PC-9 (cell line): ENCODE measurements at regions not wholly inside any gene's neighbourhood (a gene's known extent, or its start where the extent isn't known, plus 50 kb on each side); places are given as distances from the start of the nearest gene placed in this dataset.

Source experiments
- BruUV-seq: library from RNA; stranded (reverse); fragments of 400-500 nt; replicated peaks from 2 replicates; lab custom pipeline; 2021; lab: Mats Ljungman, UMichigan
- CTCF ChIA-PET: fragments of 300-600 bp; sonication (Branson Sonifier 250); formaldehyde crosslinking; loops from one replicate; lab custom pipeline; 2022; ENCODE audit warnings: antibody characterized with exemption; lab: Charles Lee
- POLR2A ChIA-PET: fragments of 300-600 bp; sonication (Branson Sonifier 250); formaldehyde crosslinking; loops from one replicate; lab custom pipeline; 2022; ENCODE audit warnings: antibody characterized with exemption; ENCODE audit not compliant: unreplicated experiment; lab: Charles Lee
- DNase-seq, 2 experiments: peaks; one replicate each; pipeline versions ENCODE4 v3.0.0 to v3.0.0-alpha.2; 2015 to 2022; ENCODE audit warnings: mixed read lengths in 1 of 2
- H2AFZ ChIP-seq: fragments of 200-600 bp; sonication (generic); 2 replicates; pipeline ENCODE4 v1.8.1; 2017; ENCODE audit warnings: antibody characterized with exemption
- H3F3A ChIP-seq: fragments of 200-600 bp; sonication (generic); 2 replicates; pipeline ENCODE4 v1.8.1; 2017; ENCODE audit warnings: antibody characterized with exemption, mild to moderate bottlenecking, low read depth; ENCODE audit not compliant: insufficient read depth
- H3K27ac ChIP-seq: fragments of 200-600 bp; sonication (generic); 2 replicates; pipeline ENCODE4 v1.6.1; 2016; ENCODE audit warnings: mixed run types
- H3K27me3 ChIP-seq: fragments of 200-600 bp; sonication (generic); 2 replicates; pipeline ENCODE4 v1.6.1; 2016; ENCODE audit warnings: low read depth, mixed run types; ENCODE audit not compliant: insufficient read depth
- H3K36me3 ChIP-seq: fragments of 200-600 bp; sonication (generic); 2 replicates; pipeline ENCODE4 v1.6.1; 2016; ENCODE audit warnings: low read depth, mixed run types
- H3K4me1 ChIP-seq: fragments of 200-600 bp; sonication (generic); replicated peaks from 2 replicates; pipeline ENCODE4 v1.6.1; 2016; ENCODE audit warnings: mixed run types; ENCODE audit not compliant: insufficient read depth
- H3K4me2 ChIP-seq: fragments of 200-600 bp; sonication (generic); 2 replicates; pipeline ENCODE4 v1.6.1; 2017; ENCODE audit warnings: mixed run types
- H3K4me3 ChIP-seq: fragments of 200-600 bp; sonication (generic); 2 replicates; pipeline ENCODE4 v1.6.1; 2016; ENCODE audit warnings: mixed run types
- H3K79me2 ChIP-seq: fragments of 200-600 bp; sonication (generic); 2 replicates; pipeline ENCODE4 v1.6.1; 2017; ENCODE audit warnings: low read depth, mixed run types
- H3K9me2 ChIP-seq: fragments of 200-600 bp; sonication (generic); 2 replicates; pipeline ENCODE4 v1.8.1; 2017; ENCODE audit warnings: mild to moderate bottlenecking; ENCODE audit not compliant: insufficient read depth
- H3K9me3 ChIP-seq: fragments of 200-600 bp; sonication (generic); 2 replicates; pipeline ENCODE4 v1.8.1; 2016; ENCODE audit warnings: low read depth; ENCODE audit not compliant: insufficient read depth
- H4K20me1 ChIP-seq: fragments of 200-600 bp; sonication (generic); 2 replicates; pipeline ENCODE4 v1.8.1; 2017; ENCODE audit not compliant: insufficient read depth
- EZH2 ChIP-seq: fragments of 200-600 bp; sonication (generic); IDR thresholded peaks from 2 replicates; pipeline ENCODE4 v1.8.0; 2017; ENCODE audit warnings: antibody characterized with exemption, low read depth
- intact Hi-C: fragments of 100-400 bp; cut with micrococcal nuclease; formaldehyde crosslinking; loops from one replicate; pipeline ENCODE4 v1.10.0; 2022; ENCODE audit not compliant: unreplicated experiment
- TF ChIP-seq, protein P1 (sequence below): fragments of 200-600 bp; sonication (generic); conservative IDR thresholded peaks from 2 replicates; pipeline ENCODE4 v1.6.1; 2017; ENCODE audit warnings: mixed run types, antibody characterized with exemption, mild to moderate bottlenecking, moderate library complexity

DNA sequence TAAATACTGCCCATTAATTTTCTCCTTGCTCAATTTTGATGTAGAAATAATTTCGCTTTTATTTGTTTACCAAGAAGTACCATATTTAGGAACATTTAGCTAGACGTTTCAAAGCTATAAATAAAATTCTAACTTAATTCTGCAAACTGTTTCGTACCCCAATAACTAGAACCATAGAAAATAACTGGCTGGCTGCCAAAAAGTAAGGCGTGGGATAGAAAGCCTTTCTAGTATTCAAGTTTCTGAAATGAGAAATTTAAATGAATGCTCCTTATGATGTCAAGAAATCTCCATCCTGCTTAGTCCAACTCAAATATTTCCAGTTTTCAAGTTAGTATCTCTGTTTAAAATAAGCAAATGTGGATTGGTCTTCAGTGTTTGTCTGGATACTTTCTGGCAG lies 167.4 kb downstream of the FBXO8 start:
- Histone ChIP-seq H3K27me3 (no peaks in the 10 kb centered on the region), H2AFZ (no peak overlapping the region), H3K36me3 (no peaks in the 10 kb centered on the region), H3K4me1 (no peaks in the 10 kb centered on the region), H4K20me1 (no peaks in the 10 kb centered on the region), H3K9me3 (no peaks in the 10 kb centered on the region), H3K27ac (no peak overlapping the region), H3F3A (no peaks in the 10 kb centered on the region), H3K4me3 (no peak overlapping the region), H3K4me2 (no peak overlapping the region), H3K9me2 (no peaks in the 10 kb centered on the region), H3K79me2 (no peaks in the 10 kb centered on the region)
- TF ChIP-seq, protein P1, sequence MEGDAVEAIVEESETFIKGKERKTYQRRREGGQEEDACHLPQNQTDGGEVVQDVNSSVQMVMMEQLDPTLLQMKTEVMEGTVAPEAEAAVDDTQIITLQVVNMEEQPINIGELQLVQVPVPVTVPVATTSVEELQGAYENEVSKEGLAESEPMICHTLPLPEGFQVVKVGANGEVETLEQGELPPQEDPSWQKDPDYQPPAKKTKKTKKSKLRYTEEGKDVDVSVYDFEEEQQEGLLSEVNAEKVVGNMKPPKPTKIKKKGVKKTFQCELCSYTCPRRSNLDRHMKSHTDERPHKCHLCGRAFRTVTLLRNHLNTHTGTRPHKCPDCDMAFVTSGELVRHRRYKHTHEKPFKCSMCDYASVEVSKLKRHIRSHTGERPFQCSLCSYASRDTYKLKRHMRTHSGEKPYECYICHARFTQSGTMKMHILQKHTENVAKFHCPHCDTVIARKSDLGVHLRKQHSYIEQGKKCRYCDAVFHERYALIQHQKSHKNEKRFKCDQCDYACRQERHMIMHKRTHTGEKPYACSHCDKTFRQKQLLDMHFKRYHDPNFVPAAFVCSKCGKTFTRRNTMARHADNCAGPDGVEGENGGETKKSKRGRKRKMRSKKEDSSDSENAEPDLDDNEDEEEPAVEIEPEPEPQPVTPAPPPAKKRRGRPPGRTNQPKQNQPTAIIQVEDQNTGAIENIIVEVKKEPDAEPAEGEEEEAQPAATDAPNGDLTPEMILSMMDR: no peak
- TF ChIP-seq EZH2: no peak
- no TSS peak for BruUV-seq
- intact Hi-C loops: loop anchor here (10.0 kb wide), 1 partner anchor 691 kb away; no protein-coding TSS in a partner anchor
- ChIA-PET CTCF (no interaction called here), POLR2A (no interaction called here)
- no peak for DNase-seq

DNA sequence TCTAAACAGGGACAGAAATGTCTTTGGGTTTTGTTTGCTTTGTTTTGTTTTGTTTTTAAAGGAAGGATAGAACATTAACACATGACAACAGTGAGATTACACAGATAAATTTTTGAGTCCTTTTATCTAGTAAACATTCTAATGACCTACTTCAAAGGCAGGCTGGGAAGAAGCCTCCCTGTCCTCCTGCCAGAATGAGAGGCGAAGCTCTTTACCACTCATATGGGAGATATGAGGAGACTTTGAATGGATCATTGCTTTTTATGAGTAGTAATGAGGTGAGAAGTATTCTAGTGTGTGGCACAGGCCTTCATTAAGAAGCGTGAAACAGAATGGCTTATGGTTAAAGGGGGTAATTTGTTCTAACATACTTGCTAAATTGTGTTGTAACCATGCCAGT lies 172.0 kb downstream of the FBXO8 start:
- intact Hi-C loops: loop anchor here (10.0 kb wide), 1 partner anchor 687 kb away; no protein-coding TSS in a partner anchor
- H3K4me1 ChIP-seq: no peaks in the 10 kb centered on the region
- H3K4me3 ChIP-seq: no peak overlapping the region
- no peak overlapping the region for H3K27ac ChIP-seq
- H3K4me2 ChIP-seq: no peak overlapping the region
- ChIA-PET POLR2A (no interaction called here), CTCF (no interaction called here)
- no peaks in the 10 kb centered on the region for H3K79me2 ChIP-seq
- H3K9me3 ChIP-seq: no peaks in the 10 kb centered on the region
- no TSS peak for BruUV-seq
- H3K36me3 ChIP-seq: no peaks in the 10 kb centered on the region
- TF ChIP-seq, protein P1: no peak
- TF ChIP-seq EZH2: no peak
- no peaks in the 10 kb centered on the region for H3F3A ChIP-seq
- H3K27me3 ChIP-seq: no peaks in the 10 kb centered on the region
- no peaks in the 10 kb centered on the region for H4K20me1 ChIP-seq
- DNase-seq: no peak
- H3K9me2 ChIP-seq: no peaks in the 10 kb centered on the region
- no peak overlapping the region for H2AFZ ChIP-seq

DNA sequence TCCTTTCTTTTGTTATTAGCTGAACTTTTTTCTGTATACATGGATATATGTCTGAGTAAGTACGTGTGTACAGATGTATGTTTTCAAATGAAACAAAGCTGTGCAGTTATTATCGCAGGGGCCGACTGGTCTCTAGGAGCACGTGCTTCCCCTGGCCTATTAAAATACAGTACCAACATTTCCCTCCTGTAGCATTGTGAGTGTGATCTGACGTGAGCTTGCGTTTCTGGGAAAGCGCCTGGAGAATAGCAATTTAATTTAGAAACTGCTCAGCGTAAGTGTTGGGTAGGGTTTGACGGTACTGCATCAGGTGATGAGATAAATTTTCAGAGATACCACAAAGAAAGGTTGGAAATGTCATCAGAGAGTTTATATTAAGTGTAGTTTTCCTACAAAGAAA lies 173.3 kb downstream of the FBXO8 start:
- Histone ChIP-seq H3K27ac (no peak overlapping the region), H3K79me2 (no peaks in the 10 kb centered on the region), H3K4me3 (no peak overlapping the region), H3K27me3 (no peaks in the 10 kb centered on the region), H3K9me2 (no peaks in the 10 kb centered on the region), H3K4me1 (no peaks in the 10 kb centered on the region), H4K20me1 (no peaks in the 10 kb centered on the region), H3K36me3 (no peaks in the 10 kb centered on the region), H3F3A (no peaks in the 10 kb centered on the region), H2AFZ (no peak overlapping the region), H3K4me2 (no peak overlapping the region), H3K9me3 (no peaks in the 10 kb centered on the region)
- ChIA-PET POLR2A (no interaction called here), CTCF (no interaction called here)
- intact Hi-C loops: loop anchor here (10.0 kb wide), 1 partner anchor 685 kb away; no protein-coding TSS in a partner anchor
- BruUV-seq: no TSS peak
- no peak for DNase-seq
- TF ChIP-seq EZH2: no peak
- TF ChIP-seq, protein P1: no peak
